ENCODE measurements at regions not wholly inside any gene's neighbourhood (a gene's known extent, or its start where the extent isn't known, plus 50 kb on each side); places are given as distances from the start of the nearest gene placed in this dataset.

DNA sequence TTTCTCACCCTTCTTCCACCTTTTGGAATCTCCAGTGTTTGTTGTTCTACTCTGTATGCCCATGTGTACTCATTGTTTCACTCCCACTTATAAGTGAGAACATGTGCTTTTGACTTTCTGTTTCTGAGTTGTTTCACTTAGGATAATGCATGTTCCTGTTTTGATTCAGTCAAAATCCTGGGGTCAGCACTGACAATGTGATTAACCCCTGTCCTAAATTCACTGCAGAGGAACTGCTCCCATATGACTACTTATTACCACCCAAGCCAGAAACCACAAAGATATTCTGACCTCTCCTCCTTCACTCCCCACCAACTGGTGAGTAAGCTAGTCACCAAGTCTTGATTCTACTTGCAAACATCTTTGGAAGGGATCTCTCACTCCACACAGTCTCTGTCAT is 251.4 kb upstream of the TCF4 start:
- H2AFZ ChIP-seq (ENCODE audit: low read depth, low read length): no peak overlapping the region
- H4K20me1 ChIP-seq (ENCODE audit: insufficient read depth, low read length): no peaks in the 10 kb centered on the region
- H3K4me1 ChIP-seq (ENCODE audit: insufficient read depth, low read length): peaks cover 5% of the 10 kb centered on the region; the same call in 1 of the 2 replicates
- H3K4me2 ChIP-seq (ENCODE audit: insufficient read depth, low read length): no peak overlapping the region
- no peaks in the 10 kb centered on the region for H3K9me3 ChIP-seq (ENCODE audit: insufficient read depth, low read length, severe bottlenecking)
- no peak overlapping the region for H3K27ac ChIP-seq (ENCODE audit: low read length)
- no peak overlapping the region for H3K4me3 ChIP-seq (ENCODE audit: low read depth in 1 of 2, low read length in 2 of 2)
- no peak for ATAC-seq (ENCODE audit: insufficient read depth, low read depth)
- no peak for DNase-seq
- H3K9ac ChIP-seq (ENCODE audit: low read depth, low read length): no peak overlapping the region
- TF ChIP-seq, protein P1, sequence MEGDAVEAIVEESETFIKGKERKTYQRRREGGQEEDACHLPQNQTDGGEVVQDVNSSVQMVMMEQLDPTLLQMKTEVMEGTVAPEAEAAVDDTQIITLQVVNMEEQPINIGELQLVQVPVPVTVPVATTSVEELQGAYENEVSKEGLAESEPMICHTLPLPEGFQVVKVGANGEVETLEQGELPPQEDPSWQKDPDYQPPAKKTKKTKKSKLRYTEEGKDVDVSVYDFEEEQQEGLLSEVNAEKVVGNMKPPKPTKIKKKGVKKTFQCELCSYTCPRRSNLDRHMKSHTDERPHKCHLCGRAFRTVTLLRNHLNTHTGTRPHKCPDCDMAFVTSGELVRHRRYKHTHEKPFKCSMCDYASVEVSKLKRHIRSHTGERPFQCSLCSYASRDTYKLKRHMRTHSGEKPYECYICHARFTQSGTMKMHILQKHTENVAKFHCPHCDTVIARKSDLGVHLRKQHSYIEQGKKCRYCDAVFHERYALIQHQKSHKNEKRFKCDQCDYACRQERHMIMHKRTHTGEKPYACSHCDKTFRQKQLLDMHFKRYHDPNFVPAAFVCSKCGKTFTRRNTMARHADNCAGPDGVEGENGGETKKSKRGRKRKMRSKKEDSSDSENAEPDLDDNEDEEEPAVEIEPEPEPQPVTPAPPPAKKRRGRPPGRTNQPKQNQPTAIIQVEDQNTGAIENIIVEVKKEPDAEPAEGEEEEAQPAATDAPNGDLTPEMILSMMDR (IDR thresholded peaks at IDR 0.05; ENCODE audit: borderline replicate concordance, extremely low read depth, low read length, poor library complexity, severe bottlenecking): no peak
- TF ChIP-seq EZH2 (IDR thresholded peaks at IDR 0.05; ENCODE audit: borderline replicate concordance, low read depth, low read length, severe bottlenecking): no peak
- H3K36me3 ChIP-seq (ENCODE audit: insufficient read depth, low read length): no peaks in the 10 kb centered on the region
- H3K79me2 ChIP-seq (ENCODE audit: insufficient read depth, low read length): no peaks in the 10 kb centered on the region
- H3K27me3 ChIP-seq (ENCODE audit: insufficient read depth, low read length, poor library complexity): no peaks in the 10 kb centered on the region

DNA sequence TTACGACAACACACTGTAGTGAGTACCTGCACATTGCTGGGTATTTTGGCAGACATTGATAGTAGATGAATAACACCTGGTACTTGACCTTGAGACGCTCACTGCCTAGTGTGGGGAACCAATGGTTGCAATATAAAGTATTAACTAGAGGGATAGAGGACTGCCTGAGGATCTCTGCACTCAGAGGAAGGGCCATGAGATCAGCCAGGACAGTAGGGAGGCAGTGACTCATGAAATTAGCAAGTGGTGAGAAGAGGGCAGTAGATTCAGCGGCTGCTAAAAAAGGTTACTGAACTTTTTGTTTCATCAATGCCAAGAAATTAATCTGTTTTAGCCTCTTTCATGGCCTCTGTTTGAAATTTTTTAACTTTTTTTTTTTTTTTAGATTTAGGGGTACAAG is 250.8 kb upstream of the TCF4 start:
- no peak overlapping the region for H3K4me2 ChIP-seq (ENCODE audit: insufficient read depth, low read length)
- H3K36me3 ChIP-seq (ENCODE audit: insufficient read depth, low read length): no peaks in the 10 kb centered on the region
- ATAC-seq (ENCODE audit: insufficient read depth, low read depth) (no peak), DNase-seq (no peak)
- no peaks in the 10 kb centered on the region for H4K20me1 ChIP-seq (ENCODE audit: insufficient read depth, low read length)
- H3K27me3 ChIP-seq (ENCODE audit: insufficient read depth, low read length, poor library complexity): no peaks in the 10 kb centered on the region
- no peak overlapping the region for H3K9ac ChIP-seq (ENCODE audit: low read depth, low read length)
- no peak for TF ChIP-seq EZH2 (IDR thresholded peaks at IDR 0.05; ENCODE audit: borderline replicate concordance, low read depth, low read length, severe bottlenecking)
- TF ChIP-seq, protein P1 (IDR thresholded peaks at IDR 0.05; ENCODE audit: borderline replicate concordance, extremely low read depth, low read length, poor library complexity, severe bottlenecking): no peak
- peaks cover 5% of the 10 kb centered on the region; the same call in 1 of the 2 replicates for H3K4me1 ChIP-seq (ENCODE audit: insufficient read depth, low read length)
- H3K79me2 ChIP-seq (ENCODE audit: insufficient read depth, low read length): no peaks in the 10 kb centered on the region
- no peak overlapping the region for H3K4me3 ChIP-seq (ENCODE audit: low read depth in 1 of 2, low read length in 2 of 2)
- no peak overlapping the region for H2AFZ ChIP-seq (ENCODE audit: low read depth, low read length)
- H3K27ac ChIP-seq (ENCODE audit: low read length): no peak overlapping the region; the same call in 1 of the 2 replicates
- H3K9me3 ChIP-seq (ENCODE audit: insufficient read depth, low read length, severe bottlenecking): no peaks in the 10 kb centered on the region

DNA sequence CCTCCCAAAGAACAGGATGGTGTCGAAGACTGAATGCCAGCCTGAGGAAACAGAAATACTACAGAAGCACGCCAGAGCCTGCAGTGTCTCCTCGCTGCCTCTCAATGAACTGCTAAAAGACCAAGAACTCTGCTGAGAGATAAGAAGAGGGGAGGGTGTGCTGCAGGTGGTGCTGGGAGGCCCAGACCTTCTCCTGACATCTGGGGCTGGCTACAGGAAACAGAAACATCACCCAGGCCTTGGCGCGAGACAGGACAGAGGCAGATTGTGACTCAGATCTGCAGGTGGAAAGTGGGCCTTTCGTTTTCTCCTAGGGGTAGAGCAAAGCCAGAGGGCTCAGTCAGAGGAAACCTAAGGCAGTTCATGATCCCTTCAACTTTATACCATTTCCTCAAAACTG is 250.3 kb upstream of the TCF4 start:
- Histone ChIP-seq H3K27ac (ENCODE audit: low read length) (no peak overlapping the region), H3K4me3 (ENCODE audit: low read depth in 1 of 2, low read length in 2 of 2) (no peak overlapping the region), H3K79me2 (ENCODE audit: insufficient read depth, low read length) (no peaks in the 10 kb centered on the region), H3K9ac (ENCODE audit: low read depth, low read length) (no peak overlapping the region), H2AFZ (ENCODE audit: low read depth, low read length) (no peak overlapping the region), H3K36me3 (ENCODE audit: insufficient read depth, low read length) (no peaks in the 10 kb centered on the region), H3K27me3 (ENCODE audit: insufficient read depth, low read length, poor library complexity) (no peaks in the 10 kb centered on the region), H3K4me2 (ENCODE audit: insufficient read depth, low read length) (no peak overlapping the region), H3K4me1 (ENCODE audit: insufficient read depth, low read length) (peaks cover 5% of the 10 kb centered on the region; the same call in 1 of the 2 replicates), H4K20me1 (ENCODE audit: insufficient read depth, low read length) (no peaks in the 10 kb centered on the region), H3K9me3 (ENCODE audit: insufficient read depth, low read length, severe bottlenecking) (no peaks in the 10 kb centered on the region)
- no peak for TF ChIP-seq EZH2 (IDR thresholded peaks at IDR 0.05; ENCODE audit: borderline replicate concordance, low read depth, low read length, severe bottlenecking)
- TF ChIP-seq, protein P1 (IDR thresholded peaks at IDR 0.05; ENCODE audit: borderline replicate concordance, extremely low read depth, low read length, poor library complexity, severe bottlenecking): peak; percentile 17
- no peak for DNase-seq
- peak; percentile 49 for ATAC-seq (ENCODE audit: insufficient read depth, low read depth)

DNA sequence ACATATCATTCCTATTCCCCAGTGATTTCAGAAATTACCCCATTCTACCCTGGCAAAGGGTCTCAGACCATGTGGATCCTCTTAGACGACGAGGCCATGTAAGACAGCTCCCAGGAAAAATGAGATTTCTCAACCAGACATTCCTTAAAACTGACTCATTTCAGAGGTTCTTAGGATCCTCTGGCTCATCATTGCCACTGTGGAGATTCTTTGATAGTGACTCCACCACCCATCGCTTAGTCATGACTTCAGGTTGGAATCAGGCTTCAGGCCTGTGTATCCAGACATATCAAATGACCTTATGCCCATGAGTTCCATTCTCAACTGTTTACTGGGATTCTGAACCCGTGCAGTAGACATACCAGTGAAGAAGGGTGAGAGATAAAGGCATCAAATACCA is 245.6 kb upstream of the TCF4 start:
- no peak overlapping the region for H3K27ac ChIP-seq (ENCODE audit: low read length)
- no peaks in the 10 kb centered on the region for H3K27me3 ChIP-seq (ENCODE audit: insufficient read depth, low read length, poor library complexity)
- DNase-seq: no peak
- TF ChIP-seq EZH2 (IDR thresholded peaks at IDR 0.05; ENCODE audit: borderline replicate concordance, low read depth, low read length, severe bottlenecking): no peak
- TF ChIP-seq, protein P1 (IDR thresholded peaks at IDR 0.05; ENCODE audit: borderline replicate concordance, extremely low read depth, low read length, poor library complexity, severe bottlenecking): no peak
- no peak overlapping the region for H3K9ac ChIP-seq (ENCODE audit: low read depth, low read length)
- no peak overlapping the region for H2AFZ ChIP-seq (ENCODE audit: low read depth, low read length)
- ATAC-seq (ENCODE audit: insufficient read depth, low read depth): no peak
- no peaks in the 10 kb centered on the region for H3K36me3 ChIP-seq (ENCODE audit: insufficient read depth, low read length)
- peaks cover 5% of the 10 kb centered on the region; the same call in 1 of the 2 replicates for H3K4me1 ChIP-seq (ENCODE audit: insufficient read depth, low read length)
- no peaks in the 10 kb centered on the region for H3K79me2 ChIP-seq (ENCODE audit: insufficient read depth, low read length)
- H3K4me3 ChIP-seq (ENCODE audit: low read depth in 1 of 2, low read length in 2 of 2): no peak overlapping the region
- no peaks in the 10 kb centered on the region for H3K9me3 ChIP-seq (ENCODE audit: insufficient read depth, low read length, severe bottlenecking)
- H3K4me2 ChIP-seq (ENCODE audit: insufficient read depth, low read length): no peak overlapping the region
- no peaks in the 10 kb centered on the region for H4K20me1 ChIP-seq (ENCODE audit: insufficient read depth, low read length)
